Activated T-helper 1 cell treated with anti-CD3 and anti-CD28 coated beads, Interleukin-2, amount 50 U/mL, for 16 hours (primary cell): ENCODE measurements at regions not wholly inside any gene's neighbourhood (a gene's known extent, or its start where the extent isn't known, plus 50 kb on each side); places are given as distances from the start of the nearest gene placed in this dataset.

Experiments
- DNase-seq, 2 donors: peaks; one replicate each; pipeline ENCODE4 v3.0.0-alpha.2; 2020; ENCODE audit warnings: low read depth in 1 of 2, low spot score in 1 of 2

GRCh38 chr3:66672830-66673229 is 172.0 kb upstream of the LRIG1 start:
- no peak for DNase-seq

- DNase-seq: no peak
Observed at GRCh38 chr3:66673293-66673692, 172.5 kb upstream of the LRIG1 start.

- DNase-seq: no peak
Observed at GRCh38 chr3:66675366-66675765, 174.5 kb upstream of the LRIG1 start.

- no peak for DNase-seq
Observed at GRCh38 chr3:66692042-66692765, 191.4 kb upstream of the LRIG1 start.

GRCh38 chr3:66692766-66693150 is 191.9 kb upstream of the LRIG1 start:
- DNase-seq: no peak

- DNase-seq: no peak
Observed at GRCh38 chr3:66693461-66694031, 192.7 kb upstream of the LRIG1 start.

- DNase-seq: no peak
Observed at GRCh38 chr3:66702126-66702525, 201.3 kb upstream of the LRIG1 start.

GRCh38 chr3:66703501-66703900 is 202.7 kb upstream of the LRIG1 start:
- no peak for DNase-seq

- DNase-seq: no peak
Observed at GRCh38 chr3:66705076-66705475, 204.3 kb upstream of the LRIG1 start.

GRCh38 chr3:66706890-66707289 is 206.1 kb upstream of the LRIG1 start:
- no peak for DNase-seq

- no peak for DNase-seq
Observed at GRCh38 chr3:66709532-66709931, 208.7 kb upstream of the LRIG1 start.

GRCh38 chr3:66712210-66712609 is 211.4 kb upstream of the LRIG1 start:
- DNase-seq: no peak

- DNase-seq: no peak
Observed at GRCh38 chr3:66713921-66714320, 213.1 kb upstream of the LRIG1 start.

- DNase-seq: no peak
Observed at GRCh38 chr3:66715806-66716205, 215.0 kb upstream of the LRIG1 start.

- no peak for DNase-seq
Observed at GRCh38 chr3:66717806-66718205, 217.0 kb upstream of the LRIG1 start.

- DNase-seq: no peak
Observed at GRCh38 chr3:66719796-66720356, 219.1 kb upstream of the LRIG1 start.

GRCh38 chr3:66720508-66720907 is 219.7 kb upstream of the LRIG1 start:
- DNase-seq: no peak

GRCh38 chr3:66722675-66723074 is 221.9 kb upstream of the LRIG1 start:
- DNase-seq: no peak

- DNase-seq: no peak
Observed at GRCh38 chr3:66723231-66723630, 222.4 kb upstream of the LRIG1 start.

- no peak for DNase-seq
Observed at GRCh38 chr3:66729687-66730393, 229.0 kb upstream of the LRIG1 start.

- no peak for DNase-seq
Observed at GRCh38 chr3:66738625-66739365, 238.0 kb upstream of the LRIG1 start.
